ENCODE measurements at regions not wholly inside any gene's neighbourhood (a gene's known extent, or its start where the extent isn't known, plus 50 kb on each side); places are given as distances from the start of the nearest gene placed in this dataset.

DNA sequence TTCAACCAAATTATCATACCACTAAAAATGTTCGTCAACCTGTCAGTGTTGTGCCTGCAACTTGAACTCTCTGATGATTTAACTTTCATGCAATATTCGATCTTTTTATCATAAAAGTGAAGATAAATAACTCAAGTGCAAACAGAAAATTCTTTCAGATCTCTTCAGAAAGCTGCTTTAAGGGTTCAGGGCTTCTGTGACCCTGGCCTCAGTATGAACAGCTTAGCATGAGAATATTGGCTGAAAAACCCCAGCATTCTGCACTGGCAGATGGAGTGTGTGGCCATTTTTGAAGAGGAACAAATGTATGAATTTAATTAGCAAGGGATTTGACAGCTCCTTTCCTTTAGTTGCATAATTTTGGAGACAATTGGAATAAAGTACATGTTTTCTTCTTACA lies 851.4 kb upstream of the SOX11 start:
- Histone ChIP-seq H3K4me1 (no peaks in the 10 kb centered on the region), H3K4me3 (ENCODE audit: low read depth, low read length) (no peak overlapping the region)
- TF ChIP-seq, protein P1, sequence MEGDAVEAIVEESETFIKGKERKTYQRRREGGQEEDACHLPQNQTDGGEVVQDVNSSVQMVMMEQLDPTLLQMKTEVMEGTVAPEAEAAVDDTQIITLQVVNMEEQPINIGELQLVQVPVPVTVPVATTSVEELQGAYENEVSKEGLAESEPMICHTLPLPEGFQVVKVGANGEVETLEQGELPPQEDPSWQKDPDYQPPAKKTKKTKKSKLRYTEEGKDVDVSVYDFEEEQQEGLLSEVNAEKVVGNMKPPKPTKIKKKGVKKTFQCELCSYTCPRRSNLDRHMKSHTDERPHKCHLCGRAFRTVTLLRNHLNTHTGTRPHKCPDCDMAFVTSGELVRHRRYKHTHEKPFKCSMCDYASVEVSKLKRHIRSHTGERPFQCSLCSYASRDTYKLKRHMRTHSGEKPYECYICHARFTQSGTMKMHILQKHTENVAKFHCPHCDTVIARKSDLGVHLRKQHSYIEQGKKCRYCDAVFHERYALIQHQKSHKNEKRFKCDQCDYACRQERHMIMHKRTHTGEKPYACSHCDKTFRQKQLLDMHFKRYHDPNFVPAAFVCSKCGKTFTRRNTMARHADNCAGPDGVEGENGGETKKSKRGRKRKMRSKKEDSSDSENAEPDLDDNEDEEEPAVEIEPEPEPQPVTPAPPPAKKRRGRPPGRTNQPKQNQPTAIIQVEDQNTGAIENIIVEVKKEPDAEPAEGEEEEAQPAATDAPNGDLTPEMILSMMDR (IDR thresholded peaks at IDR 0.05), result no peak

DNA sequence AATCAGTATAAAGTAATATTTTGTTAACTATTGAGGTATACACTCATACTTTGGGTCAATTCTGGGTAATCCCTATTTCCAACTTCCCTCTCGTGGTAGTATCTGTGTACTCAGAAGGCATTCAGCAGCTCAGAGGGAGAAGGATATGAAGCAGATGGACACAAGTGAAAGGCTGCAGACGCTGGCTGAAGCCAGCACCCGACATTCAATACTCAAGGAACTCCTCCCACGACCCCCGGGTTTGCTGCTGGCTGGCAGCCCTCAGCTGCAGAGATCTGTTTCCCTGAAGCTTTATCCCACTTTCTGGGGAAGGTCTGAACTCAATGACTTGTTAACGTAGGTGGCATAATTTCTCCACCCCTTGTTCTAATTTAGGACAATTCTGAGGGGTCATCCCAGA lies 847.3 kb upstream of the SOX11 start:
- H3K4me3 ChIP-seq (ENCODE audit: low read depth, low read length), result no peak overlapping the region
- H3K4me1 ChIP-seq, result no peaks in the 10 kb centered on the region
- H2AFZ ChIP-seq, result no peak overlapping the region
- TF ChIP-seq, protein P1 (IDR thresholded peaks at IDR 0.05), result no peak
- H3K4me2 ChIP-seq (ENCODE audit: low read length), result no peak overlapping the region
- no peaks in the 10 kb centered on the region for H3K36me3 ChIP-seq (ENCODE audit: control insufficient read depth, insufficient read depth, low read length)
- H3K27ac ChIP-seq, result no peak overlapping the region
- H3K27me3 ChIP-seq (ENCODE audit: control insufficient read depth, insufficient read depth, low read length), result no peaks in the 10 kb centered on the region
- H3K9me3 ChIP-seq (ENCODE audit: control insufficient read depth, low read length), result no peaks in the 10 kb centered on the region
- no peak overlapping the region for H3K9ac ChIP-seq
- no peaks in the 10 kb centered on the region for H3K79me2 ChIP-seq

More for the DNA sequence above, 851.4 kb upstream of the SOX11 start:
- Histone ChIP-seq H3K27me3 (ENCODE audit: control insufficient read depth, insufficient read depth, low read length) (no peaks in the 10 kb centered on the region), H3K9me3 (ENCODE audit: control insufficient read depth, low read length) (no peaks in the 10 kb centered on the region), H3K4me2 (ENCODE audit: low read length) (no peak overlapping the region), H3K9ac (no peak overlapping the region), H2AFZ (no peak overlapping the region), H3K36me3 (ENCODE audit: control insufficient read depth, insufficient read depth, low read length) (no peaks in the 10 kb centered on the region), H3K79me2 (no peaks in the 10 kb centered on the region), H3K27ac (no peak overlapping the region)

DNA sequence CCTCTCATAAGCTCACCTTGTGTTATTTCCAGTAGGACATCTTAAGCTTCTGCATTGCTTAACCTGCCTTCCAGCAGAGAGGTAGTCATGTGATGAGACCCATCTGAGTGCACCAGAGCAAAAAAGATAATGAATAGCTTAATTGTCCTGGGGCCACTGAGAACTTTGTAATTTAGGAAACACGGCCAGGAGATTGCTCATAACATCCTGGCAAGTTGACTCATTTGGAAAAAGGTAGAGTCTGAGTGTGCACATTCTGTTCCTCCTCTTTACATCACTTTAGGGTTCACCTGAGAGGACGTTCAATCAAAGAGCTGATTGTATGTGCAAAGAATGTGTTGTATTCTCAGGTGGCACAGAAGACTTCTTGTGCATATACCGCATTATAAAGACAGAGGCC lies 830.2 kb upstream of the SOX11 start:
- no peak overlapping the region for H2AFZ ChIP-seq
- no peak overlapping the region for H3K4me3 ChIP-seq (ENCODE audit: low read depth, low read length)
- H3K9me3 ChIP-seq (ENCODE audit: control insufficient read depth, low read length), result no peaks in the 10 kb centered on the region
- no peaks in the 10 kb centered on the region for H3K36me3 ChIP-seq (ENCODE audit: control insufficient read depth, insufficient read depth, low read length)
- H3K4me1 ChIP-seq, result no peaks in the 10 kb centered on the region
- H3K79me2 ChIP-seq, result no peaks in the 10 kb centered on the region
- TF ChIP-seq, protein P1 (IDR thresholded peaks at IDR 0.05), result no peak
- H3K27ac ChIP-seq, result no peak overlapping the region
- no peaks in the 10 kb centered on the region for H3K27me3 ChIP-seq (ENCODE audit: control insufficient read depth, insufficient read depth, low read length)
- H3K4me2 ChIP-seq (ENCODE audit: low read length), result no peak overlapping the region
- H3K9ac ChIP-seq, result no peak overlapping the region

DNA sequence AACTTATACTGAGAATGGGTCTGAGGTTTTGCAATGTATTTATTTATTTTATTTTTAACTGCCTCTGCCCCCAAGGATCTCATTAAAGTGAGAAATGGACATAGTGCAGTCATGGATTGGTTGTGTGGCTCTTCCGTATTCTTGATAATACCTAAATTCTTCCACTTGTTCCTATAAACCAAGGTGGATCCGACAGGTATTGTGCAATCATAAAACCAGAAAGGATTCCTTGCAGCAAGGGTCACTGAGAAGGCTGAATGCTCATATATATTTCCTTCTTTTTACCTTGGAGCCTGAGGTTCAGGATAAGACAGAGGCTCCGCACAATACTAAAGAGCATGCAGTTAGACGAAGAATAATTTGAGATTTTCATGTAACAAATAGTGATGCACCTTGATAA lies 826.0 kb upstream of the SOX11 start:
- H3K36me3 ChIP-seq (ENCODE audit: control insufficient read depth, insufficient read depth, low read length), result no peaks in the 10 kb centered on the region
- no peak overlapping the region for H3K27ac ChIP-seq
- no peaks in the 10 kb centered on the region for H3K9me3 ChIP-seq (ENCODE audit: control insufficient read depth, low read length)
- H3K4me2 ChIP-seq (ENCODE audit: low read length), result no peak overlapping the region
- H2AFZ ChIP-seq, result no peak overlapping the region
- TF ChIP-seq, protein P1 (IDR thresholded peaks at IDR 0.05), result no peak
- H3K4me1 ChIP-seq, result no peaks in the 10 kb centered on the region
- no peaks in the 10 kb centered on the region for H3K79me2 ChIP-seq
- H3K9ac ChIP-seq, result no peak overlapping the region
- no peak overlapping the region for H3K4me3 ChIP-seq (ENCODE audit: low read depth, low read length)
- no peaks in the 10 kb centered on the region for H3K27me3 ChIP-seq (ENCODE audit: control insufficient read depth, insufficient read depth, low read length)

DNA sequence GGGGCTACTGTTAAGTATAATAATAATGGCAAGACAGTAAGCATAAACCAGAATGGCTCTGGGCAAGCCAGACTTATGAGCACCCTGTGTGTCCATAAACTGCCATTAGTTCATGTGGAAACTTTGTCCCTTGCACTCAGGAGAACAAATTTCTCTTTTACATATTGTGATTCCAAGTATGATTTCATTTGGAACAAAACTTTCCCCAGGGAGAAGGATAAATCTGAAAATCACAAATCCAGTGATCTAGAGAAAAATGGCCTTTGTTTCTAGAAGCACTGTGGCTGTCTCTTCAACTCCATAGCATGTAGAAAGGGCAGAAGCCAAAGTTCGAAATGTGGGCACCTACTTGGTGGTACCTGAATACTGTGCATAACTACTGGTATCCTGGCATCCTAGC lies 823.7 kb upstream of the SOX11 start:
- Histone ChIP-seq H3K79me2 (no peaks in the 10 kb centered on the region), H3K36me3 (ENCODE audit: control insufficient read depth, insufficient read depth, low read length) (no peaks in the 10 kb centered on the region), H3K4me2 (ENCODE audit: low read length) (no peak overlapping the region), H3K4me1 (no peaks in the 10 kb centered on the region), H2AFZ (no peak overlapping the region), H3K9me3 (ENCODE audit: control insufficient read depth, low read length) (no peaks in the 10 kb centered on the region), H3K27me3 (ENCODE audit: control insufficient read depth, insufficient read depth, low read length) (no peaks in the 10 kb centered on the region), H3K27ac (no peak overlapping the region), H3K9ac (no peak overlapping the region), H3K4me3 (ENCODE audit: low read depth, low read length) (no peak overlapping the region)
- TF ChIP-seq, protein P1 (IDR thresholded peaks at IDR 0.05), result no peak

All from parathyroid adenoma (tissue), 2 donors.